Mesendoderm (in vitro differentiated cells): ENCODE measurements at regions not wholly inside any gene's neighbourhood (a gene's known extent, or its start where the extent isn't known, plus 50 kb on each side); places are given as distances from the start of the nearest gene placed in this dataset.

Experiments
- DNase-seq: peaks from one replicate; pipeline ENCODE4 v3.0.0; 2013
- H2AK5ac ChIP-seq: 2 replicates; pipeline ENCODE4 v1.6.1; 2013; ENCODE audit warnings: low read length, inconsistent platforms
- H2BK120ac ChIP-seq: 2 replicates; pipeline ENCODE4 v1.6.1; 2013; ENCODE audit warnings: low read depth, mild to moderate bottlenecking, low read length, moderate library complexity, mixed read lengths
- H2BK15ac ChIP-seq: replicated peaks from 2 replicates; pipeline ENCODE4 v1.6.1; 2013; ENCODE audit warnings: low read depth, mild to moderate bottlenecking, moderate library complexity
- H2BK5ac ChIP-seq: 2 replicates; pipeline ENCODE4 v1.6.1; 2013; ENCODE audit warnings: low read length, inconsistent platforms
- H3K18ac ChIP-seq: 2 replicates; pipeline ENCODE4 v1.6.1; 2013; ENCODE audit warnings: mild to moderate bottlenecking, low read length, mixed read lengths
- H3K23ac ChIP-seq: one replicate; pipeline ENCODE4 v1.6.1; 2013; ENCODE audit warnings: low read length
- H3K27ac ChIP-seq: 2 replicates; pipeline ENCODE4 v1.5.1; 2013; ENCODE audit warnings: low read depth, mild to moderate bottlenecking, inconsistent platforms, low read length, moderate library complexity
- H3K27me3 ChIP-seq: 2 replicates; pipeline ENCODE4 v1.6.1; 2013; ENCODE audit warnings: low read length, control low read depth, mild to moderate bottlenecking, inconsistent platforms; ENCODE audit not compliant: insufficient read depth, poor library complexity
- H3K36me3 ChIP-seq: 2 replicates; pipeline ENCODE4 v1.6.1; 2013; ENCODE audit warnings: low read length, inconsistent platforms; ENCODE audit not compliant: control insufficient read depth, insufficient read depth
- H3K4ac ChIP-seq: one replicate; pipeline ENCODE4 v1.6.1; 2013; ENCODE audit warnings: low read depth, mild to moderate bottlenecking, low read length, moderate library complexity
- H3K4me1 ChIP-seq: 2 replicates; pipeline ENCODE4 v1.6.1; 2013; ENCODE audit warnings: low read depth, low read length, inconsistent platforms; ENCODE audit not compliant: control insufficient read depth
- H3K4me2 ChIP-seq: 2 replicates; pipeline ENCODE4 v1.6.1; 2013; ENCODE audit warnings: low read length
- H3K4me3 ChIP-seq: 2 replicates; pipeline ENCODE4 v1.5.1; 2013; ENCODE audit warnings: mild to moderate bottlenecking, low read length
- H3K56ac ChIP-seq: one replicate; pipeline ENCODE4 v1.6.1; 2013; ENCODE audit warnings: low read length
- H3K79me1 ChIP-seq: 2 replicates; pipeline ENCODE4 v1.6.1; 2013; ENCODE audit warnings: low read length, inconsistent platforms
- H3K79me2 ChIP-seq: 2 replicates; pipeline ENCODE4 v1.6.1; 2013; ENCODE audit warnings: mild to moderate bottlenecking, low read length; ENCODE audit not compliant: control insufficient read depth, insufficient read depth
- H3K9ac ChIP-seq: 2 replicates; pipeline ENCODE4 v1.6.1; 2013; ENCODE audit warnings: low read length, inconsistent platforms
- H4K5ac ChIP-seq: one replicate; pipeline ENCODE4 v1.6.1; 2013; ENCODE audit warnings: low read length
- H4K8ac ChIP-seq: one replicate; pipeline ENCODE4 v1.6.1; 2013; ENCODE audit warnings: low read depth, mild to moderate bottlenecking, control low read depth, low read length, moderate library complexity
- WGBS: extraction: QIAGEN DNeasy Blood & Tissue Kit; methylation state at CpG from one replicate; pipeline ENCODE4 v1.1.7; 2013; ENCODE audit warnings: low lambda C conversion rate, missing lambda C conversion rate; ENCODE audit not compliant: insufficient coverage; ENCODE audit errors: extremely low coverage; 5-methylcytosine and 5-hydroxymethylcytosine counted together

DNA sequence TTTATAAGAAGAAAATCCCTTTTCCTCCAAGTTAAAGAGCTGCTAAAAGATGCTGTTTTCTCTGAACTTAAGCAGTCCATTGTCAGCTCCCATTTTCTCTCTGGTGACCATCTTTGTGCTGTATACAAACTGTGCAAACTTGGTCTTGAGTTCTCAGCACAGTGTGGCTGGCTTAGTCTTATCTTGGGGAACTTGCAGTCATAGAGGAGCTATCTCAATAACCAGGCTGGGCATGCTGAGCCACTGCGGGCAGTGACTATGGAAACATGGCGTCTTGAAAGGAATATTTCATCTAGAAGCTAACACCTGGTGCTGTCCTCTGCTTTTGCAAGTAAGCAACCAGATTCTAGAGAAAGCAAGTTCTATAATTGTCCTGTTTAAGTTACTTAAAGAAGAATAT lies 1334.4 kb upstream of the CELF4 start:
- no CpG with 5 or more reads among the region's 2 CpGs for whole genome bisulfite sequencing
- Histone ChIP-seq H3K79me2 (no peaks in the 10 kb centered on the region), H2AK5ac (no peak overlapping the region), H3K4me3 (no peak overlapping the region), H3K18ac (no peak overlapping the region), H3K4me1 (no peaks in the 10 kb centered on the region), H3K4me2 (no peak overlapping the region), H3K27me3 (no peaks in the 10 kb centered on the region), H2BK15ac (no peak overlapping the region), H4K5ac (no peak overlapping the region), H3K36me3 (no peaks in the 10 kb centered on the region), H2BK120ac (no peak overlapping the region), H3K23ac (no peak overlapping the region), H3K56ac (no peak overlapping the region), H2BK5ac (no peak overlapping the region), H3K79me1 (no peaks in the 10 kb centered on the region), H3K9ac (no peak overlapping the region), H3K4ac (no peak overlapping the region), H4K8ac (no peak overlapping the region), H3K27ac (no peak overlapping the region)
- no peak for DNase-seq

DNA sequence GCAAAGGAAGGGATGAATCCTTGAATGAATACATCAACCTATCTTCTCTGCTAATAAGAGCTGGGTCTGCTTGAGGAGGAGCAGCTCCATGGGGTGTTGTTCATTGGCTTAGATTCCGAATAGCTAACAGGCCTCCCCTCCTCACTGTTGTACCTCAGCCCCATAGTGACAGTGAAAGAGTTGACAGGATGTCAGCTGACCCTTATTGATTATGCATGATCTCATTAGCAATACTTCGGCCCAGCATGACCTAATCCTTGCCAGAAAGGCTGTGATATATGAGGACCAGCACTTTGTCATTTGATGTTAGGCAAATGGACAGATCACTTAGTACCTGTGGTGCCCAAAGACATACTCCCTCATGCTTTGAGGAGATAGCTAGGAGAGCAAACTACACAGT lies 1333.7 kb upstream of the CELF4 start:
- no peak for DNase-seq
- no peak overlapping the region for H4K5ac ChIP-seq
- no peak overlapping the region for H2BK120ac ChIP-seq
- no CpG with 5 or more reads among the region's 2 CpGs for WGBS
- H4K8ac ChIP-seq: no peak overlapping the region
- H3K36me3 ChIP-seq: no peaks in the 10 kb centered on the region
- H3K4me3 ChIP-seq: no peak overlapping the region
- no peak overlapping the region for H3K56ac ChIP-seq
- H2BK5ac ChIP-seq: no peak overlapping the region
- no peaks in the 10 kb centered on the region for H3K79me1 ChIP-seq
- no peak overlapping the region for H3K9ac ChIP-seq
- H3K23ac ChIP-seq: no peak overlapping the region
- no peak overlapping the region for H3K27ac ChIP-seq
- no peaks in the 10 kb centered on the region for H3K4me1 ChIP-seq
- no peak overlapping the region for H3K4me2 ChIP-seq
- H3K27me3 ChIP-seq: no peaks in the 10 kb centered on the region
- H2AK5ac ChIP-seq: no peak overlapping the region
- no peak overlapping the region for H2BK15ac ChIP-seq
- no peak overlapping the region for H3K18ac ChIP-seq
- H3K4ac ChIP-seq: no peak overlapping the region
- no peaks in the 10 kb centered on the region for H3K79me2 ChIP-seq

DNA sequence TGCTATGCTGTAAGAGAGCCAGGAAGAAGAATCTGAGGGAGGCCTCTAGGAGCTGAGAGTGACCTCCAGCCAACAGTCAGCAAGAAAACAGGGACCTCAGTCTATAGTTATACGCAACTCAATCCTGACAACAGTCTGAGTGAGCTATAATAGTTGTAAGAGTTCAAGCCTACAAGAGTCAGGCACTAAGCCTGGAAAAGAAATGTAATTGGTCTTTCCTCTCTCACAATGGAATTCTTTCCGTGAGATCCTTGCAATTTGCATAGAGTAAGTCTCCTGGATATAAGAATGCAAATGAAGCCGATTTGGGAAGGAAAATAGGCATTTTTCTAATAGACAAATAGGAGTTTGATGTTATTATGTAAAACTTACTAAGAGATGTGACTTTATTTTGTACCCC lies 1332.6 kb upstream of the CELF4 start:
- no peak overlapping the region for H4K5ac ChIP-seq
- no peak overlapping the region for H3K4ac ChIP-seq
- no peak overlapping the region for H4K8ac ChIP-seq
- H3K36me3 ChIP-seq: no peaks in the 10 kb centered on the region
- no peak overlapping the region for H3K9ac ChIP-seq
- no peak overlapping the region for H2BK15ac ChIP-seq
- H3K79me1 ChIP-seq: no peaks in the 10 kb centered on the region
- H3K27ac ChIP-seq: no peak overlapping the region
- H3K18ac ChIP-seq: no peak overlapping the region
- no peaks in the 10 kb centered on the region for H3K79me2 ChIP-seq
- H3K27me3 ChIP-seq: no peaks in the 10 kb centered on the region
- H3K4me2 ChIP-seq: no peak overlapping the region
- DNase-seq: no peak
- no peak overlapping the region for H3K4me3 ChIP-seq
- H2BK120ac ChIP-seq: no peak overlapping the region
- H3K56ac ChIP-seq: no peak overlapping the region
- no peaks in the 10 kb centered on the region for H3K4me1 ChIP-seq
- H2AK5ac ChIP-seq: no peak overlapping the region
- no peak overlapping the region for H2BK5ac ChIP-seq
- WGBS: no CpG with 5 or more reads among the region's 3 CpGs
- no peak overlapping the region for H3K23ac ChIP-seq

DNA sequence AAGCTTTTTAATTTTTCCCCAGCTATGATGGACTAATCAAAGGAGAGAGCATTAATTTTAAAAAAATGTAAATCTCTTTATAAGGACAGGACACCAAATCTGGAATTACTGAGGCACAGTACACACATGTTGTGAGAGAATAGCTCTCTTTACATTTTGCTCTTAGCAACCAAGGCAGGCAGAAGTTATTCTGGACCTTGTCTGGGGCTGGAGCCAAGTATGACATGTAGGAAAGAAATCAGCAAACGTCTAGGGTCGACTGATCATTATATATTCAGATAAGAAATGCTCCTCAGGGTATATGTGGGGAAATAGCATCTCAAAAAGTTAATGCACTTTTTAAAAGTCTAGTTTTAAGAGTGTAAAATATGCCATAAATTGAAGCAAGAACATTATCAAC lies 1330.0 kb upstream of the CELF4 start:
- Histone ChIP-seq H3K36me3 (no peaks in the 10 kb centered on the region), H3K4me2 (no peak overlapping the region), H3K4me3 (no peak overlapping the region), H3K27ac (no peak overlapping the region), H3K79me1 (no peaks in the 10 kb centered on the region), H3K4ac (no peak overlapping the region), H3K79me2 (no peaks in the 10 kb centered on the region), H4K5ac (no peak overlapping the region), H4K8ac (no peak overlapping the region), H3K23ac (no peak overlapping the region), H3K9ac (no peak overlapping the region), H3K56ac (no peak overlapping the region), H3K27me3 (no peaks in the 10 kb centered on the region), H3K18ac (no peak overlapping the region), H3K4me1 (no peaks in the 10 kb centered on the region), H2AK5ac (no peak overlapping the region), H2BK5ac (no peak overlapping the region), H2BK15ac (no peak overlapping the region), H2BK120ac (no peak overlapping the region)
- no CpG with 5 or more reads among the region's 2 CpGs for WGBS
- DNase-seq: no peak

DNA sequence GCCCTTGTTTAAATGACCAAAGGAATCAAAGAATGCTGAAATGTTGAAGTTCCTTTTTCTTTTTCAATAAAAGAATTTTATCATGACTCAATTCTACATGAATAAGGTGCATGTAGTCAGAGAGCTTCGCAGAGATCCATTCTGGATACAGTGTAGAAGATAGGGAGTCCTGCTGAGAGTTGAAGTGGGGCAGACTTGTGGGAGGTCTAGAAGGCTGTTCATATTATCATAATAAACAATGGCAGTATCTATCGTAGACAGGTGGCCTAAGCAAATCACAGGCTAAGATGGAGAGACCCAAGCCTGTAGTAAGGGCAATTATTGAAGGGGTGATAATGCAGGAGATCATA lies 1322.0 kb upstream of the CELF4 start:
- H3K9ac ChIP-seq: no peak overlapping the region
- no CpG with 5 or more reads among the region's 2 CpGs for WGBS
- H3K4me3 ChIP-seq: no peak overlapping the region
- no peak overlapping the region for H2BK15ac ChIP-seq
- no peak overlapping the region for H2BK120ac ChIP-seq
- H3K4me2 ChIP-seq: no peak overlapping the region
- H3K4ac ChIP-seq: no peak overlapping the region
- H3K56ac ChIP-seq: no peak overlapping the region
- H3K4me1 ChIP-seq: no peaks in the 10 kb centered on the region
- H4K5ac ChIP-seq: no peak overlapping the region
- no peak overlapping the region for H3K23ac ChIP-seq
- H3K79me2 ChIP-seq: no peaks in the 10 kb centered on the region
- H3K27ac ChIP-seq: no peak overlapping the region
- H3K18ac ChIP-seq: no peak overlapping the region
- no peak for DNase-seq
- no peak overlapping the region for H4K8ac ChIP-seq
- no peak overlapping the region for H2AK5ac ChIP-seq
- no peaks in the 10 kb centered on the region for H3K79me1 ChIP-seq
- H3K27me3 ChIP-seq: no peaks in the 10 kb centered on the region
- no peak overlapping the region for H2BK5ac ChIP-seq
- H3K36me3 ChIP-seq: no peaks in the 10 kb centered on the region

DNA sequence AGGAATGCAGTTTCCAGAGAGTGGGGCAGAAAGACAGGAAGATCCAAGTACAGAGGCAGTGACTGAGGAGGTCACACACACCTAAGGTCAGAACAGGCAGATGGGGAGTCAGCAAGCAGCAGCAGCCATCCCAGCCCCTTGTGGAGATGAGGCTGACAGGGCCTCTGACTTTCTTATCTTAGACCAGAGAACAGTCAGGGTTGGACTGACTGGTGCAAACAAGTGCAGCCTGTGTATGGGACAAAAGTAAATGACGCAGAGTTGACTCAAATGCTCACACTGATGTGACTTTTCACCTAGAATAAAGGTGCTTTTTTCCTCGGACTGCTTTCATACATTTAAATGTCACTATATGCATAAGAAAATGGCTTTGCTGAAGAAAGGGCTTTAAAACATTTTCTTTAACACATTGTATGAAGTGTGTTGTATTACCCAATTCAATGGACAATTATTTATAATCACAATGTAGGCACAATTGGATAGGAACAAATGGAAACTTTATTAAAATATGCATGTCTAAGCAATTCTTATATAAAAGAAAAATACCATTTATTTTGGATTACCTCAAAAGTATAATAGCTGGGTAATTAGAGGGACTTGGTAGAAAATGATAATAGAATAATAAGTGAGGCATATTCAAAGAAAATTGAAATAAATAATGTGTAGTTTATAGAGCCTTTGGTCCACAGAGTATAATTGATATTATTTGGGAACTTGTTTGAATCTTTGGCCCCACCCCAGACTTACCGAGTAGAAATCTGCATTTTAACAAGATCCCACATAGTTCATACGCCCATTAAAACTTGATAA lies 1321.5 kb upstream of the CELF4 start:
- Histone ChIP-seq H3K79me2 (no peaks in the 10 kb centered on the region), H2BK5ac (no peak overlapping the region), H3K4me1 (no peaks in the 10 kb centered on the region), H3K27me3 (no peaks in the 10 kb centered on the region), H2BK15ac (no peak overlapping the region), H3K4ac (no peak overlapping the region), H3K4me3 (no peak overlapping the region), H4K5ac (no peak overlapping the region), H2BK120ac (no peak overlapping the region), H3K18ac (no peak overlapping the region), H3K23ac (no peak overlapping the region), H3K4me2 (no peak overlapping the region), H3K79me1 (no peaks in the 10 kb centered on the region), H3K27ac (no peak overlapping the region), H3K56ac (no peak overlapping the region), H3K36me3 (no peaks in the 10 kb centered on the region), H2AK5ac (no peak overlapping the region), H4K8ac (no peak overlapping the region), H3K9ac (no peak overlapping the region)
- WGBS: no CpG with 5 or more reads among the region's 4 CpGs
- DNase-seq: no peak
